Astrocyte (in vitro differentiated cells and primary cell): ENCODE measurements at regions not wholly inside any gene's neighbourhood (a gene's known extent, or its start where the extent isn't known, plus 50 kb on each side); places are given as distances from the start of the nearest gene placed in this dataset.

ENCODE experiments used
- CTCF ChIP-seq: IDR thresholded peaks from 2 replicates; pipeline ENCODE4 v1.5.1; 2011; ENCODE audit warnings: low read depth, mild to moderate bottlenecking, inconsistent platforms, low read length, moderate library complexity; ENCODE audit not compliant: insufficient read depth
- EZH2 ChIP-seq: IDR thresholded peaks from 2 replicates; pipeline ENCODE4 v1.6.1; 2012; ENCODE audit warnings: mild to moderate bottlenecking, low read length, inconsistent platforms; ENCODE audit not compliant: insufficient read depth

- TF ChIP-seq CTCF (no peak), EZH2 (no peak)
These were observed 143.5 kb downstream of the OLFM1 start for GRCh38 chr9:135230817-135231520.
